GM21526 (cell line): ENCODE measurements at regions not wholly inside any gene's neighbourhood (a gene's known extent, or its start where the extent isn't known, plus 50 kb on each side); places are given as distances from the start of the nearest gene placed in this dataset.
"Not testable (repeated sequence)": the region's sequence is repeated elsewhere in the genome, so short reads cannot be mapped to it uniquely, and the experiment has no call there.

Source experiments
- ATAC-seq: cut with Tn5 transposase; IDR thresholded peaks from one replicate; pipeline ENCODE4 v1.9.1; 2021; ENCODE audit warnings: moderate library complexity; ENCODE audit not compliant: unreplicated experiment, low FRiP score

DNA sequence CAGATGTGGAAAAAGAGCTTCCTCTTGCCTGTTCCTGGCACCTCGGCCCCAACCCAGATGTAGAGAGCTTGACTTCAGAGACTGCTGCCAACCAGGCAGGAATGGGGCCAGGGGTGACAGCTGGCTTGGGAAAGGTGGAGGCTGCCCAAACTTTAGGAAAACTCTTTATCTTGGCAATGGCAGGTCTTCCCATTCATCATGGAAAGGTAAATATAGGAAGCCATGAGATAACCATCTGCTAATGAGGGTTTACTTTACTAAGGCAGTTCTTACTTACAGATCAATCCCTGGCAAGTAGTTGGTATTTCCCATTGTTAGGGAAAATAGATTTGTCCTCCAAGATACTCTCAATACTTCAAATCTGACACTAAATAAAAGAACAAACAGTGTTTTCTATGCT is 143.1 kb upstream of the NUDT4 start:
- no peak for ATAC-seq

DNA sequence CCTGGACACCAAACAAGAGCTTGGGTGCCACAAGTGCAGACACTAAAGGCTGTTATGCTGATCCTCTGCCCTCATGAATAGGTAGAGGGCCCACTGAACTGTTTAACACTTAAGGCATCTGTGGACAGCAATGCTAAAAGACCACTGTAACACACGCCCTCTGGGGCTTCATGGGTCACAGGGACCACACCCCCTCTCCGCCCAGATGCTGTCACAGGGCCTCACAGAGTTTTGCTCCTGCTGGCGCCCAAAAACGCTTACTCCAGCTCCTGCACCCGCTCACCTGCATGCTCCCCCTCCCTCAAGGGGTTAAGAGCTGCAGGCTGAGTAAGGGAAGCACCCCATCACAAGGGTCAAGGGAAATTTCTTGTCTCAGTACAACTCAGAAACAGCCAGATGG is 141.8 kb upstream of the NUDT4 start:
- no peak for ATAC-seq

GRCh38 chr12:93237235-93237915 is 140.3 kb upstream of the NUDT4 start:
- ATAC-seq: no peak

GRCh38 chr12:93238512-93239262 is 139.0 kb upstream of the NUDT4 start:
- not testable (repeated sequence) for ATAC-seq

DNA sequence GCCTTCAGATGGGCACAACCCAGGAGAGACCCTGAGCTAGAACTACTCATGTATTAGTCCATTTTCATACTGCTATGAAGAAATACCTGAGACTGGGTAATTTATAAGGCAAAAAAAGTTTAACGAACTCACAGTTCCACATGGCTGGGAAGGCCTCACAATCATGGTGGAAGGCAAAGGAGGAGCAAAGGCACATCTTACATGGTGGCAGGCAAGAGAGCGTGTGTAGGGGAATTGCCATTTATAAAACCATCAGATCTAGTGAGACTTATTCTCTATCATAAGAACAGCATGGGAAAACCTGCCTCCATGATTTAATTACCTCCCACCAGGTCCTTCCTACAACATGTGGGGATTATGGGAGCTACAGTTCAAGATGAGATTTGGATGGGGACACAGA is 137.9 kb upstream of the NUDT4 start:
- ATAC-seq: not testable (repeated sequence)

DNA sequence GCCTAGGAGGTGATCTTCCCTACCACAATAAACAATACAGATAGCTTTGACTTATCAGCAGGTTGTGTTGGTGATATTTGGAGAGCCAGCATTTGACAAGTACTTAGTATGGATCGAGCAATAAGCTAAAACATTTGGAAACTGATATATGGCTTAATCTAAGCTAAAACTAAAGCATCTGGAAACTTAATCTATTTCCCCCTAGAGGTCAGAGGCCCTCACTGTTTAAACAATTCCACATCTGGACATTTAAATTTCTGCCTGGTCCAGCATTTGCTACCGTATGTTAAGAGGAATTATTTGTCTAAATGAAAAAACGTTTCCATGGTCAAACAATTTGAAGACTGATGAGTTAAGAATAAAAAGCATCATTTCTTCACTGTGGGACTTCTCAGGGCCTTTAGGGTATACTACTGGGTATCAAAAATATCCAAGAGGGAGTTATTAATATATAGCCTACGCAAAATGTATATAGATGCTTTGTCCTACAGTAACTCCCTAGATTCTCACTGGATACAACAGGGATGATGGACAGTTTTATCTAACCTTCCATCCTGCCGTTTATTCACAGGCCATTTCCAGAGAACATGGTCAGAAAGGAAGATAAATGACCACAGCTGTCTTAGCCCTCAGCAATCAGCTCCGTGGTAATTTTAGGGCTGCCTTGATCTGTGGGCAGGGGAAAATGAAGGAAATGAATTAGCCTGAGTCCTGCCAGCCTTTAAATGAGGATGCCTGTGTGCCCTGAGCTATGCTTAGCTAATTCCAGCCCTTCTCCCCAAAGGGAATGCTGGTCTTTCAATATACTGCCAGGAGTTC is 135.4 kb upstream of the NUDT4 start:
- no peak for ATAC-seq

DNA sequence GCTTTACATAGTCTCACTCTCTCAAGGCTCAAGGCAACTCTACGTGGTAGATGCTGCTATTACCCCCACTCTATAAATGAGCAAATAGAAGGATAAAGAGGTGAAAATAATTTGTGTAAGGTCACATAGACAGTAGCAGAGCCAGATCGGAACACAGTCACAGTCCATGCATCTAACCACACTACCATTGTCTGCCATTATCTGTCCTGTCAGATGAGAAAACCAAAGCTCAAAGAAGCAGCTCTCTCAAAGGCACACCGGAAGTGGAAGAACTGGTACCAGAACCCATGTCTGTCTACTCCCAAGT is 134.4 kb upstream of the NUDT4 start:
- no peak for ATAC-seq

- ATAC-seq: no peak
Measured at GRCh38 chr12:93243689-93244513, 133.8 kb upstream of the NUDT4 start.

- ATAC-seq: no peak
Measured at GRCh38 chr12:93244514-93245077, 133.1 kb upstream of the NUDT4 start.

GRCh38 chr12:93245543-93245942 is 132.2 kb upstream of the NUDT4 start:
- ATAC-seq: peak; percentile 75

DNA sequence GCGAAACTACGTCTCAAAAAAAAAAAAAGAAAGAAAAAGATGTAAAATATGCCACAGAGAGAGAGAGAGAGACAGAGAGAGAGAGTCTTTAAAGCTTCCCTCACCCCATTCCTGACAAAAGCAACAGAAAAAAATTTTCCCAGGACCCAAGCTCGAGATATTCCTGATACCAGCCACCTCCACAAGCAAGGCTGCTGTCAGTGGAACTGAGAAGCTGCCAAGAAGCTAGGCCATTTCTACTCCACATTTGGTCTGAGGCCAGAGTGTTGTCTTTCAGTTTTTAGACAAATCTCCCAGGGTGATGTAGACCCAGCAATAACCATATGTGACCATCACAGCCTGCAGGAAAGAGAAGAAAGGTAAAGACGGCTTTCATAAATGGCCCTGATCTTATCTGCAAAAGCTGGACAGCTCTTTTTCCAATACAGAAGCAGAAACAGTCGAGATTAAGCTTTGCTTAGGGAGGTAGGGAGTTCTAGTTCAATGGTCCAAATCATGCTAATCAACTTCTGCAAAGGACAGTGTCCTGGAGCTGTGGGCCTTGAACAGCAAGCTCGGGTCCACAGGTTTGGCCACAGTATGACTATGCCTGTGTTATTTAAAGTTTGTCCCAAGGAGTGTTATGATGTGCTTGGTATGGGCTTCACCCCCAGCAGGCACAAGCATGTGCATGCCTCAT is 130.3 kb upstream of the NUDT4 start:
- ATAC-seq: no peak

DNA sequence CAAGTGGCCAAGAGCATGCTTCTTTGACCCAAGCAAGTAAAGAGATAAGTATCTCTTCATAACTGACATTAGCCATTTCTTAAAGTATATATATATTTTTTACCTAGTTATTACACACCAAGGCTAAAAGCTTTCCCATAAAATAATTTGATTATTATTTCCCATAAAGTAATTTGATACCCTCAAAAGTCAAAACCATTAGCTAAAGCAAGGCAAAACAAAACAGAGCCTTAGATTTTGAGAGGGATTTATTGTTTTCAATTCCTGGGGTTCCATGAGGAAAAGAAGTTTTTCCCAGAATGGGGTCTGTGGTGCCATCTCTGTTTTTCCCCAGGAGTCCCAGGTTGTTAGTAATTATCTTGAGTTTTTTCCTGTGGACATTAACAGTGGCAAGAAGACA is 125.5 kb upstream of the NUDT4 start:
- ATAC-seq: no peak

- no peak for ATAC-seq
Measured at GRCh38 chr12:93254911-93255310, 122.8 kb upstream of the NUDT4 start.

DNA sequence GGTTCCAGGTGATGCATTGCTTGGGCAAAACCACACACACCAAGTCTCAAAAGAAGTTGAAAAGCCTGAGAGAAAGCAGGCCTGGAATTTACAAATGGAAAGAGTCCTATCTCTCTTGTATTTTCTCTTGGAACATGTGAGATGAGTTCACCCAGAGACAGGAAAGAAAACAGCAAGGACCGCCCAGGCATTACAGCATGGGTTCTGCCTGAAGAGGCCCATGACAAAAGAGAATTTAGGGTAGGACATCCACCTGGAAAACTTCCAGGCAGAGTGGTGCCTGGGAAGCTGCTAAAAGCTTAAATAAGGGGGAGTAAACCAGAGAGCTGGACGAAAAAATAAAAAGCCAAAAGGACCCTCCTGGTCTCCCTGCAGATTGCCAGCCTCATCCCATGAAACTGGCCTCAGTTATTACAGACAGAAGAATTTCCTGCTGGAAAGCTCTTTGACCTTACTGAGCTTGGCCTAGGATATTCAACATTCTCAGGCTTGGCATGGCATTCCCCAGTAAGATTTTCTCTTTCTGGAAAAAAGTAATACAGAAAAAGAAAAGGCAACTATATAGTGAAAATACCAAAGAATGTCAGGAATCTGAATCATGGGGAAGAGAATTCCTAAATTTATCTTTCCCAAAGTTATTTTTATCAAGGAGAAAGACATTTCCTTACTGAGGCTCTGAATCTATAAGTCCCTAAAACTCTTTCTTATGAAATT is 121.3 kb upstream of the NUDT4 start:
- no peak for ATAC-seq

- no peak for ATAC-seq
Measured at GRCh38 chr12:93261505-93262094, 116.1 kb upstream of the NUDT4 start.

DNA sequence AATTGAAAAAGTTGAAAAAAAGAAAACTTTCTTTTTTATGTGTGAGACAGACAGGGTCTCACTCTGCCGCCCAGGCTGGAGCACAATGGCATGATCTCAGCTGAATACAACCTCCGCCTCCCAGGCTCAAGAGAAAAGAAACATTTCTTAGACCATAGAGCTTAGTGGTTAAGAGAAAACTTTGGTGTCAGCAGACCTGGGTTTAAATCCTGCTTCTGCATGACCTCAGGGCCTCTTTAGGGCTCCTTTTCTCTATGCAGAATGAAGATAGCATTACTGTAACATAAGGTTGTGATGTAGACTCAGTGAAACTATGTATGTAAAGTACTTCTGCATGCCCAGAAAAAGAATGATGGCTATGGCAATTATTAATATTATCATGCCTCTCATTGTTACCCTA is 104.7 kb upstream of the NUDT4 start:
- no peak for ATAC-seq

- ATAC-seq: no peak
Measured at GRCh38 chr12:93273834-93274564, 103.7 kb upstream of the NUDT4 start.

GRCh38 chr12:93274937-93275336 is 102.8 kb upstream of the NUDT4 start:
- ATAC-seq: no peak
